COLO668 (cell line): ENCODE measurements at regions not wholly inside any gene's neighbourhood (a gene's known extent, or its start where the extent isn't known, plus 50 kb on each side); places are given as distances from the start of the nearest gene placed in this dataset.

Experiments used
- DNase-seq: peaks from one replicate; lab custom pipeline; 2025; ENCODE audit not compliant: unreplicated experiment; lab: John Stamatoyannopoulos, UW

GRCh38 chr3:43183456-43183855 lies 77.6 kb upstream of the POMGNT2 start:
- no peak for DNase-seq

GRCh38 chr3:43181202-43181821 lies 75.4 kb upstream of the POMGNT2 start:
- DNase-seq = peak; percentile 52

- DNase-seq = no peak
These were observed 74.8 kb upstream of the POMGNT2 start for GRCh38 chr3:43180694-43181093.

DNA sequence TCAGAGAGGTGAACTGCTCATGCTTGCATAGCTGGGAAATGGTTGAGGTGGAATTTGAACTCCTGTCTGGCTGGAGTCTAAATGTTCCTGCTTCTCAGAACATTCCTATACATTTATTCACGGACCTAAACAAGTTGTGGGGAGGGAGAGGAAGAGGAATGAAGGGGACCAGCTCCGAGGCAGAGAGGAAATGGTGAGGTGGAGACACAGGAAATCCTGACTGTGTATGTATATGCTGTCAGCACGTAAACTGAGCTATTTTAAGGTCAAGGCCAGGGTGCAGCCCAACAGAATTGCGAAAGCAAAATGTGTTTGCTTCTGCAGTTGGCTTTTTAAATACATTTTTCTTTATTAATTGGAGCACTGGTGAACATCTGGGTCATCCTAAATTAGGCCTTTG lies 74.1 kb upstream of the POMGNT2 start:
- DNase-seq = no peak

GRCh38 chr3:43178891-43179366 lies 73.0 kb upstream of the POMGNT2 start:
- no peak for DNase-seq

DNA sequence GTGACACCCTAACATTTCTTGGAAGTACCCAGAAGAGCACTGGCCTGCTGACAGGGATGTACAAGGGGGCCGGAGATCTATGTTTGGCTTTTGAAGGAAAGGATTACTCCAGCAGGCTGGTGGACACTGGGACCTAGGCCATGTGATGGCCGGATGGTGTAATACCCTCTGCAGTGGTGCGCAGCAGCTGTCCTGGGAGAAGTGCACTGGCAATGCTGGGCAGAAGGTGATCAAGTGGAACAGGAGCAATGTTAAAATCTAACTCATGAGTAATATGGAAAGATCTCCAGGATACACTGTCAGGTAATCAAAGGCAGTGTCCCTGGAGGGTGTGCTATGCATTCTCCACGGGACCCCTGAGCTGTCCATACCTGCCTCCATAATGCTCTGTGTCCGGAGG lies 71.2 kb upstream of the POMGNT2 start:
- no peak for DNase-seq

- no peak for DNase-seq
These were observed 70.8 kb upstream of the POMGNT2 start for GRCh38 chr3:43176666-43177065.

- DNase-seq = no peak
These were observed 69.7 kb upstream of the POMGNT2 start for GRCh38 chr3:43175541-43175940.

DNA sequence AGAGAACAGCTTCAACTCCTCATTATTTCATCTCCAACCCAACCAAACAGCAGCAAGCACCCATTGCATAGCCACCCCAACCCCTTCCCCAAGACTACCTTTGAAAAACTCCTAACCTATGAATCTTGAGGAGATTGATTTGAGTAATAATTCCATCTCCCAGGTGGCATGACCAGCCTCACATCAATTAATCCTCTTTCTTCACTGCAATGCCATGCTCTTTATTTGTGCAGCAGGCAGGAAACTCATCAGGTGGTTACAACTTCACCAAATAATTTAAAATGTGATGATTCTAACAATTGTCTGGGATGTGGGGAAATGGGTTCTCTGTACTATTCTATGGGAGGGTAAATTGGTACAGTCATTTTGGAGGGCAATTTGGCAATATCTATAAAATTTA lies 68.1 kb upstream of the POMGNT2 start:
- DNase-seq = no peak

- DNase-seq = no peak
These were observed 65.9 kb upstream of the POMGNT2 start for GRCh38 chr3:43171748-43172147.

- no peak for DNase-seq
These were observed 64.7 kb upstream of the POMGNT2 start for GRCh38 chr3:43170553-43170952.

- no peak for DNase-seq
These were observed 64.1 kb upstream of the POMGNT2 start for GRCh38 chr3:43169987-43170386.

DNA sequence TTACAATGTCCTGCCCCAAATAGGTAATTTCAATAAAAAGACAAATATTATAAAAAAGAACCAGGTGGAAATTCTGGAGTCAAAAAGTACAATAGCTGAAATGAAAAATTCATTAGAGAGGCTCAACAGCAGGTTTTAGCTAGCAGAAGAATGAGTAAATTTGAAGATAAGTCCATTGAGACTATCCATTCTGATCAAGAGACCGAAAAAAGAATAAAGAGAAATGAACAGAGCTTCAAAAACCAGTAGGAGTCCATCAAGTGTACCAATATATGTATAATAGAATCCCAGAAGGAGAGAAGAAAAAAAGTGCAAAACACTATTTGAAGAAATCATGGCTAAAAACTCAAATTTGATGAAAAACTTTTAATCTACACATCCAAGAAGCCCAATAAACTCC lies 60.5 kb upstream of the POMGNT2 start:
- no peak for DNase-seq

DNA sequence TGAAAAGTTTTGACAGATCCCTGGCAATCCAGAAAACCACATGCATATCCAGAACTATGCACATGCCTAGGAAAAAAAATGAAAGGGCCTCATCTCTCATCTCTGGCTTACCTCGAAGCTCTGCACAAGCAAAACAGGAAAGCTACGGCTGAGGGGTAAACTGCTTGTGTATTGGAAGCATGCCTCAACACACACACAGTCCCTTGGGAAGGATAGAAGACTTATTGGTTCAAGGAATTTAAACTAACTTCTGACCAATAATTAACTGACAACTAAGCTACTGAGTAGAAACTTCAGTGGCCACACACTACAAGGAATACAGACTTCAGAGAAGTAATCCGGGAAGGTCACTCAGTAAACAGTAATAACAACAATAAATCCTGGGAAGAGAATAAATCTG lies 59.9 kb upstream of the POMGNT2 start:
- DNase-seq = no peak

DNA sequence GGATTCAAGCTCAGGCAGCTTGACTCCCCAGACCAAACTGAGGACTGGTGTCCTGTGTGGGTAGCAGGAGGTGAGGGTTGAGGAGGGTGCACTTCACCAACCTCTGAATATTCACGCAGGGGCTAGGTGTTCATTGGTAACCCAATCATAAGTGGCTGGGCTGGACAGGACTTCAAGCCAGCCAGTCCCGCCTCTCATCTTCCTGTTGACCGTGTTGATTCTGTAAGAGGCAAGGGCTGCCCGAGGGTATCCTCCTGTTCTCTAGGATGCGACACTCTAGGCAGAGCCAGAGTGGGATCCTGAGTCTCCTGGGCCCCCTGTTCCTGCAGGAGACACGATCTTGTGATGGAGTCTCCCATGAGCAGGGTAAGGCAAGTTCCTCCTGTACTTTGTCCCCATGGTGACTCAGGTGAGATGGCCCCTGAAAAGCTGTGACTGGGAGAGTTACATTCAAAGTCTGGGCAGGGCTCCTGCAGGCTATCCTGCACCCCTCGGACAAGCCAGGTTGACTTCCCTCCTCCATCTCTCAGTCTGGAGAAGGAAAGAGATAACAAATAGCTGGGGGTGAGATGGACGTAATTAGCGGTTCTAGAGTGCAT lies 58.1 kb upstream of the POMGNT2 start:
- no peak for DNase-seq

DNA sequence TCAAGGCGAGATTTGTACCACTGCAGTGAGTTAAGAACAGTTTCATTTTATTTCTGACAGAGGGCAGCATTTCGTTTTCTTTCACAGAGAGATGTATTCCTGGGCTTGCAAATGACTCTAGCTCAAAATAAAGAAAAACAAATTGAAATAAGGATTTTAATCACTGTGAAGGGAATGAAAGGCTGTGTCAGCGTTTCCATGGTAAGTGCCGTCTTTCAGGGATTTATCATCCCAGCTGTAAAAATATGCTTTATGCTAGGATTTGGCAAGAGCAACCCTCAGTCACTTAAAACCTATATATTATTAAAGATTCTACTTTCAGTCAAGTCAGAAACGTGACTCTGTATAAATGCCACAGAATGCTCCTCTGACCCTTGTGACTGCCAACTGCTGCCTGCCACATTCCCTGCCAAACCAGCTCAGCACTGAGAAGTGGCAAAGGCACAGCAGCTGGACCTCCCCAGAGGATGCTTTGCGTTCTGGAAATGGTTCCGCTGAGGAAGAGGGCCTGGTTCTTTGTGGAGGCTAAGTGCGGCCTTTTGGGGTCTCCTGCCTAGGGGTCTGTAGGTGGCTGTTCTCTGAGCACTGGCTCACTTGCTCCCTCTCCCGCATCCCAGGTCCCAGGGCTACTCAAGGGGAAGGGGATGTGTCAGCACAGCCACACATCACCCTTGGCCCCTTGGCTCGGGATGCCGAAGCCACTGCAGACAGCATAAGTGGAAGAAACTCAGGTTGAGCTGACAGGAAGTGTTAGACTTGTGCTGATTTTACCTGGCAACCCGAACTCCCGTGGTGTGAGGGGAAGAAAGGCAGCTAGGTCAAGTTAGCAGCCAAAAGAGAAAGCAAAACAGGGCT lies 56.6 kb upstream of the POMGNT2 start:
- DNase-seq = no peak

GRCh38 chr3:43161684-43162229 lies 55.9 kb upstream of the POMGNT2 start:
- DNase-seq = no peak

- DNase-seq = no peak
These were observed 54.8 kb upstream of the POMGNT2 start for GRCh38 chr3:43160664-43161063.

DNA sequence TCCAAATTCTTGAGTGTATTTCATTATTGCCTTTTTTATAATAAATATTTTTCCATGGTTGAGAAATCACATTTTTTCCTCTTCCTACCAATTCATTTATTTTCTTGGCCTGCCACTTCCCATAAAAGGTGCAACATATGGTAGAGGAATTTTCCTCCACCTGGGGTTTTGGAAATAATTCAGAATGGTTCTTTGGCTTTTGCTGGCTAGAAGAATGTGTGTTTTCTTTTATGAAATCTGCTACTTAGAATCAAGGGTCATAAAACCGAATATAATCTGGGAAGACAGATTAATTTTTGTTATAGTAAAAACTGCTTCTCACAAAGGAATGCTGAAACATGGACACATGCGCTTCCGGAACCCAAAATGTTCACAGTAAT lies 54.0 kb upstream of the POMGNT2 start:
- no peak for DNase-seq

- no peak for DNase-seq
These were observed 53.4 kb upstream of the POMGNT2 start for GRCh38 chr3:43159131-43159875.

DNA sequence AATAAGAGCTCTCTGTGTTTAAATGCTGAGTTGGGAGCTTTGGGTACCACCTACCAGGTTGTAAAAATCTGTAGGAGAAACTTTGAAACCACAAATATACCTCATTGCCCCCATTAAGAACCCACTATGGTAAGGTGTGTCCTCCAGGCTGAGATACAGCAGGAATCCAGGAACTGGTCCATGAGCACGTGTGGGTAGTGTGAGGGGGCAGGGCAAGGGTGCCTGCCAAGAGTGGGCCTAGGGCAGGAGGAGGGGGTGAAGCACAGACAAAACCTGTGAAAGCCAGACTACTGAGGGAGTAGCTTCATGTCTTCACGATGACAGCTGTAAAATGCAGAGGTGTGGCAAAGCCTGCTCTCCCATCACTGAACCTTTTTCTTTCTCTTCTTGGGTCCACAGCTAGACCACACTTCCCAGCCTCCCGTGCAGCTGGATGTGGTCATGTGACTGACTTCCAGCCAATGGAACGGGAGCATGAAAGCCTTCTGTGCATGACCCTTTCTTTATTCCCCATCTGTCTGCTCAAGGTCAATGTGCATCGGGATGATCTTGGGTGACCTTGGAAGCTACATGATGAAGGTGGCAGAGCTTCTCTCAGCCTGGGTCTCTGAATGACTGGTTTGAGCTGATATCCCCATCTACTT lies 51.1 kb upstream of the POMGNT2 start:
- no peak for DNase-seq
